Tibial nerve (tissue), 4 donors: ENCODE measurements at regions not wholly inside any gene's neighbourhood (a gene's known extent, or its start where the extent isn't known, plus 50 kb on each side); places are given as distances from the start of the nearest gene placed in this dataset.

Experiments
- DNase-seq, 2 donors: peaks; one replicate each; pipeline ENCODE4 v3.0.0-alpha.2; 2019; ENCODE audit warnings: low spot score in 2 of 2
- H3K27ac ChIP-seq, 4 donors: fragments of 200-600 bp; sonication (generic) in 3 of 4; one replicate each; pipeline ENCODE4 v1.5.1; 2017 to 2019; ENCODE audit warnings: mild to moderate bottlenecking in 1 of 4
- H3K27me3 ChIP-seq, 2 donors: fragments of 200-600 bp; sonication (generic) in 1 of 2; one replicate each; pipeline versions ENCODE4 v1.5.1 to v1.6.0; 2017 to 2019
- H3K36me3 ChIP-seq, 3 donors: fragments of 200-600 bp; sonication (generic); one replicate each; pipeline ENCODE4 v1.5.1; 2018 to 2019
- H3K4me1 ChIP-seq, 4 donors: fragments of 200-600 bp; sonication (generic) in 3 of 4; one replicate each; pipeline ENCODE4 v1.5.1; 2017 to 2019
- H3K4me3 ChIP-seq, 4 donors: fragments of 200-600 bp; sonication (generic) in 3 of 4; one replicate each; pipeline ENCODE4 v1.5.1; 2017 to 2019; ENCODE audit warnings: mild to moderate bottlenecking in 1 of 4, moderate library complexity in 1 of 4
- H3K9me3 ChIP-seq, 4 donors: fragments of 200-600 bp; sonication (generic) in 3 of 4; one replicate each; pipeline ENCODE4 v1.5.1; 2017 to 2019
- CTCF ChIP-seq, 5 experiments: fragments of 200-600 bp in 3 of 5; fragments of 450-650 bp in 2 of 5; sonication (generic) in 3 of 5; IDR thresholded peaks; one replicate each; pipeline ENCODE4 v1.5.1; 2016 to 2019; ENCODE audit warnings: antibody characterized with exemption in 5 of 5, mild to moderate bottlenecking in 3 of 5, moderate library complexity in 2 of 5
- EP300 ChIP-seq, 2 donors: sonication (generic); formaldehyde crosslinking; IDR thresholded peaks; one replicate each; pipeline ENCODE4 v1.6.1; 2017; ENCODE audit warnings: antibody characterized with exemption in 2 of 2, mild to moderate bottlenecking in 1 of 2
- POLR2A ChIP-seq, 2 donors: fragments of 450-650 bp; IDR thresholded peaks; one replicate each; pipeline ENCODE4 v1.6.1; 2017; ENCODE audit warnings: antibody characterized with exemption in 2 of 2, mild to moderate bottlenecking in 2 of 2, moderate library complexity in 2 of 2
- WGBS, 2 donors: methylation state at CpG; one replicate each; pipeline ENCODE4 v1.1.5; 2018; 5-methylcytosine and 5-hydroxymethylcytosine counted together

DNA sequence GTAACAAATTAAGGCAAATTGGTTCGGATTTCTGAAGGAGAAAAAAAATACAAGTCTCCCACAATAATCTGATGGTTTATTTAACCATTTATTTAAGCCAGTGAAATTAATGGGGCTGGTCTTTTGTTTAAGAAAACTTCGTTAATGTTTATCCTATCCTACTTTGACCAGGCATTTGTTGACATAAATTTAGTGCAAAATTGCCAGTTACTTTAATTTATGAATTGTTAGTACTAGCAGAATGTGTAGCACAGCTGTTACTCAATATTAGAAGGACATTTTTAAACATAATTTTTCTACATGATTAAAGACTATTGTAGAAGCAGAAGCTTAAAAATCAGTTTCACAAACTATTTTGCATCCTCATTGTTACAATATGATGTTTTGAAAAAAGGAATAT, 687.6 kb upstream of the PTBP2 start:
- Histone ChIP-seq H3K9me3 (no peaks in the 10 kb centered on the region), H3K27me3 (no peaks in the 10 kb centered on the region), H3K36me3 (no peaks in the 10 kb centered on the region), H3K27ac (no peak overlapping the region), H3K4me3 (no peak overlapping the region), H3K4me1 (no peaks in the 10 kb centered on the region)
- no peak for DNase-seq
- 64 to 70% methylated on average over 2 of the region's 2 CpGs for WGBS, 2 donors
- no peak for TF ChIP-seq POLR2A (IDR thresholded peaks at IDR 0.05)
- no peak for TF ChIP-seq CTCF (IDR thresholded peaks at IDR 0.05)
- no peak for TF ChIP-seq EP300 (IDR thresholded peaks at IDR 0.05)

GRCh38 chr1:96036763-96037162, 684.8 kb upstream of the PTBP2 start:
- TF ChIP-seq POLR2A (IDR thresholded peaks at IDR 0.05) (no peak), CTCF (IDR thresholded peaks at IDR 0.05) (no peak), EP300 (IDR thresholded peaks at IDR 0.05) (no peak)
- Histone ChIP-seq H3K4me3 (no peak overlapping the region), H3K27ac (no peak overlapping the region), H3K9me3 (no peaks in the 10 kb centered on the region), H3K27me3 (no peaks in the 10 kb centered on the region), H3K4me1 (no peaks in the 10 kb centered on the region), H3K36me3 (no peaks in the 10 kb centered on the region)
- 73 to 74% methylated on average over 3 of the region's 3 CpGs for WGBS, 2 donors
- DNase-seq, result no peak

DNA sequence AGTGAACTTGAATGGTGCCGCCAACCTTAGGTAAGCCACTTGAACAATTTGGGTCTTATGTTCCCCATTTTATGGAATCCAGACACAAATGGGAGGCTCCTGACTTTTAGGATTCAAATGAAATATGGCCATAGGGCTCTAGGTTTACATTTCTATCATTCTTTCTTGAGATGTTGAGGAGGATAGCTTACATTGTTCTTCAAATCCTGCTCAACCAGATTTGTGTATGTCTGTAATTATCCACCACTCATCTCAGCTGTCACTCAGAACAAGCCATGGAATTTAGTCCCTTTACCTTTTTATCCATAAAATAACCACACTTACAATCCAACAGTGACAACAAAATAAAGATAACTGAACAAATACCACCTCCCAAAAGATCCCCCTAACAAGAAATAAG, 682.9 kb upstream of the PTBP2 start:
- TF ChIP-seq POLR2A (IDR thresholded peaks at IDR 0.05), result no peak
- TF ChIP-seq EP300 (IDR thresholded peaks at IDR 0.05), result no peak
- no peak for TF ChIP-seq CTCF (IDR thresholded peaks at IDR 0.05)

GRCh38 chr1:96039910-96040309, 681.7 kb upstream of the PTBP2 start:
- no peak overlapping the region for H3K4me3 ChIP-seq
- TF ChIP-seq POLR2A (IDR thresholded peaks at IDR 0.05), result no peak
- TF ChIP-seq EP300 (IDR thresholded peaks at IDR 0.05), result no peak
- TF ChIP-seq CTCF (IDR thresholded peaks at IDR 0.05), result no peak

More for the DNA sequence above, 682.9 kb upstream of the PTBP2 start:
- Histone ChIP-seq H3K36me3 (no peaks in the 10 kb centered on the region), H3K27ac (no peak overlapping the region), H3K27me3 (no peaks in the 10 kb centered on the region), H3K4me3 (no peak overlapping the region), H3K9me3 (no peaks in the 10 kb centered on the region), H3K4me1 (no peaks in the 10 kb centered on the region)
- DNase-seq, result no peak
- WGBS, 2 donors, result 85 to 100% methylated on average over 1 of the region's 1 CpG

GRCh38 chr1:96041470-96041869, 680.1 kb upstream of the PTBP2 start:
- DNase-seq, result no peak
- Histone ChIP-seq H3K4me1 (no peaks in the 10 kb centered on the region), H3K27me3 (no peaks in the 10 kb centered on the region), H3K4me3 (no peak overlapping the region), H3K36me3 (no peaks in the 10 kb centered on the region), H3K27ac (no peak overlapping the region), H3K9me3 (no peaks in the 10 kb centered on the region)
- no peak for TF ChIP-seq POLR2A (IDR thresholded peaks at IDR 0.05)
- TF ChIP-seq CTCF (IDR thresholded peaks at IDR 0.05), result no peak
- TF ChIP-seq EP300 (IDR thresholded peaks at IDR 0.05), result no peak
- 91 to 93% methylated on average over 4 of the region's 4 CpGs for WGBS, 2 donors

More at GRCh38 chr1:96039910-96040309, 681.7 kb upstream of the PTBP2 start:
- no peaks in the 10 kb centered on the region for H3K4me1 ChIP-seq
- no peaks in the 10 kb centered on the region for H3K36me3 ChIP-seq
- no peaks in the 10 kb centered on the region for H3K27me3 ChIP-seq
- no peak for DNase-seq
- H3K9me3 ChIP-seq, result no peaks in the 10 kb centered on the region
- H3K27ac ChIP-seq, result no peak overlapping the region
